Gastrocnemius medialis (tissue), 4 donors: ENCODE measurements at regions not wholly inside any gene's neighbourhood (a gene's known extent, or its start where the extent isn't known, plus 50 kb on each side); places are given as distances from the start of the nearest gene placed in this dataset.
"Not testable (repeated sequence)": the region's sequence is repeated elsewhere in the genome, so short reads cannot be mapped to it uniquely, and the experiment has no call there.

Source experiments
- POLR2A ChIP-seq, 2 donors: fragments of 450-650 bp; IDR thresholded peaks; one replicate each; pipeline ENCODE4 v1.6.1; 2017; ENCODE audit warnings: antibody characterized with exemption in 2 of 2, mild to moderate bottlenecking in 2 of 2, moderate library complexity in 2 of 2
- TF ChIP-seq, protein P1 (sequence below), 5 experiments: fragments of 450-650 bp in 3 of 5; fragments of 200-600 bp in 2 of 5; sonication (generic) in 2 of 5; IDR thresholded peaks in 4 of 5; conservative IDR thresholded peaks in 1 of 5; 1 replicate in 4 of 5; 2 replicates in 1 of 5; pipeline ENCODE4 v1.5.1; 2016 to 2019; ENCODE audit warnings: antibody characterized with exemption in 5 of 5, mild to moderate bottlenecking in 3 of 5, moderate library complexity in 3 of 5

DNA sequence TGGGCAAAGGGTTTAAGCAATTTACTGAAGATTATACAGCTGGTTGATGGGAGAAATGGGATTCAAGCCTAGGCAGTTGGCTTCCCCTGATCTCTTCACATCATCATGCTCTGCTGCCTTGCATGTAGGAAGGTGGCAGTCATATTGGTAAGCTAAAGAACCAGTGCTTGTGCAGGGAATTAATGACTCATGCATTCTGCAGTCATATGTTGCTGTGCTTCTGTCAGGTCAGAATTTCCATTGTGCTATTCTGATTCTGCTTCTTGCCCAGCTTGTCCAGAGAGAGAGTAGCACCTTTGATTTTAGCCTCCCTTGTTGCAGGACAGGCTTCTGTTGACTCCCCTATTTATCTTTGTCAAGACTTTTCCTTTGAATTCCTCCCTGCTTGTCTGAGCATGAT, 114.0 kb upstream of the IKBKE start:
- TF ChIP-seq, protein P1, sequence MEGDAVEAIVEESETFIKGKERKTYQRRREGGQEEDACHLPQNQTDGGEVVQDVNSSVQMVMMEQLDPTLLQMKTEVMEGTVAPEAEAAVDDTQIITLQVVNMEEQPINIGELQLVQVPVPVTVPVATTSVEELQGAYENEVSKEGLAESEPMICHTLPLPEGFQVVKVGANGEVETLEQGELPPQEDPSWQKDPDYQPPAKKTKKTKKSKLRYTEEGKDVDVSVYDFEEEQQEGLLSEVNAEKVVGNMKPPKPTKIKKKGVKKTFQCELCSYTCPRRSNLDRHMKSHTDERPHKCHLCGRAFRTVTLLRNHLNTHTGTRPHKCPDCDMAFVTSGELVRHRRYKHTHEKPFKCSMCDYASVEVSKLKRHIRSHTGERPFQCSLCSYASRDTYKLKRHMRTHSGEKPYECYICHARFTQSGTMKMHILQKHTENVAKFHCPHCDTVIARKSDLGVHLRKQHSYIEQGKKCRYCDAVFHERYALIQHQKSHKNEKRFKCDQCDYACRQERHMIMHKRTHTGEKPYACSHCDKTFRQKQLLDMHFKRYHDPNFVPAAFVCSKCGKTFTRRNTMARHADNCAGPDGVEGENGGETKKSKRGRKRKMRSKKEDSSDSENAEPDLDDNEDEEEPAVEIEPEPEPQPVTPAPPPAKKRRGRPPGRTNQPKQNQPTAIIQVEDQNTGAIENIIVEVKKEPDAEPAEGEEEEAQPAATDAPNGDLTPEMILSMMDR (IDR thresholded peaks at IDR 0.05 in 4 of 5, conservative IDR thresholded peaks at IDR 0.05 in 1 of 5): not testable (repeated sequence)
- not testable (repeated sequence) for TF ChIP-seq POLR2A (IDR thresholded peaks at IDR 0.05)
